ENCODE measurements at regions not wholly inside any gene's neighbourhood (a gene's known extent, or its start where the extent isn't known, plus 50 kb on each side); places are given as distances from the start of the nearest gene placed in this dataset.

- TF ChIP-seq RARB (CRISPR knock-in tag; IDR thresholded peaks at IDR 0.05): no peak
- no peak for TF ChIP-seq OSR1 (CRISPR knock-in tag; IDR thresholded peaks at IDR 0.05)
- TF ChIP-seq CSDC2 (CRISPR knock-in tag; IDR thresholded peaks at IDR 0.05): no peak
- no peak for TF ChIP-seq ZFP30 (CRISPR knock-in tag; IDR thresholded peaks at IDR 0.05)
- TF ChIP-seq PATZ1 (CRISPR knock-in tag; IDR thresholded peaks at IDR 0.05; ENCODE audit: borderline replicate concordance): no peak
- no peak for TF ChIP-seq SNAI2 (CRISPR knock-in tag; IDR thresholded peaks at IDR 0.05)
Measured at GRCh38 chr2:181807526-181807925, 84.0 kb upstream of the ITPRID2 start.
